ENCODE measurements at regions not wholly inside any gene's neighbourhood (a gene's known extent, or its start where the extent isn't known, plus 50 kb on each side); places are given as distances from the start of the nearest gene placed in this dataset.

- Mint-ChIP-seq H3K9me3 (ENCODE audit: low read depth) (no peaks in the 10 kb centered on the region), H3K4me1 (ENCODE audit: low read depth) (no peaks in the 10 kb centered on the region)
Measured at GRCh38 chr3:75014008-75014407, 399.5 kb upstream of the CNTN3 start.

DNA sequence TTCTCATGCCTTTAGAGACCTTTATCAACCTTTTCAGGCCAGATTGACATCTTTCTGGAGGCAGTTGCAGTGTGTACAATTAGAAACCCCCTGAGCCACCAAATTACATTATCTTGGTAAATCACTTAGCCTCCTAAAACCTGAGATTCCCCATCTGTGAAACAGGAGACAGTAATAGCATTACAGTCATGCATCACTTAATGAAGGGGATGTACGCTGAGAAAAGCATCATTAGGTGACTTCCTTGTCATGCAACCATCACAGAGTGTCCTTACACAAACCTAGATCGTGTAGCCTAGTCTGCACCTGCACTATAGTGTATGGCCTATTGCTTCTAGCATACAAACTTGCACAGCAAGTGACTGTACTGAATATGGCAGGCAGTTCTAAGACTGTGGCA, 400.8 kb upstream of the CNTN3 start:
- TF ChIP-seq CTCF (IDR thresholded peaks at IDR 0.05; ENCODE audit: unreplicated experiment), result no peak
- H3K4me3 Mint-ChIP-seq (ENCODE audit: low read depth), result no peak overlapping the region
- no peak overlapping the region for H3K27ac Mint-ChIP-seq
- H3K9me3 Mint-ChIP-seq (ENCODE audit: low read depth), result no peaks in the 10 kb centered on the region
- peaks cover 8% of the 10 kb centered on the region for H3K4me1 Mint-ChIP-seq (ENCODE audit: low read depth)
- no peak for DNase-seq (ENCODE audit: low spot score, unreplicated experiment)
- peaks cover 7% of the 10 kb centered on the region for H3K27me3 Mint-ChIP-seq
- H3K36me3 Mint-ChIP-seq (ENCODE audit: insufficient read depth), result no peaks in the 10 kb centered on the region

More at GRCh38 chr3:75014008-75014407, 399.5 kb upstream of the CNTN3 start:
- Mint-ChIP-seq H3K27me3 (peaks cover 7% of the 10 kb centered on the region), H3K27ac (no peak overlapping the region), H3K36me3 (ENCODE audit: insufficient read depth) (no peaks in the 10 kb centered on the region), H3K4me3 (ENCODE audit: low read depth) (no peak overlapping the region)
- DNase-seq (ENCODE audit: low spot score, unreplicated experiment), result no peak
- TF ChIP-seq CTCF (IDR thresholded peaks at IDR 0.05; ENCODE audit: unreplicated experiment), result no peak

DNA sequence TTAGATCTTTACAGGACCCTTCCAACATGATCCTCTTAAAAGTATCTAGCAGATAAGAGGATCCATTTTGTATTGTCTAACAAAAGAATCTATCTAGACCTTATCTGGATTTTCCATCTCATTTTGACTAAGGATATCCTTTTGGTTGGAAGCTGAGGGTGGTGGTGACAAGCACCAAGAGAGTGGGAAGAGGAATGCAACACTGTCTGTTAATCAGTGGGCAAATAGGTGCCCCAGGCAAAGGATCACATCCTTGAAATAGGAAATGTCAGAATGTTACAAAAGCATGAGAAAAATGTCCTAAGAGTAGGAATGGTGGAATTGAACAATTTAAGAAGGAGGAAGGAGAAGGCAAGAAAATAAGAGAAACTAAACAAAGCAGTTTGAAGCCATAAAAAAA, 420.7 kb upstream of the CNTN3 start:
- Mint-ChIP-seq H3K9me3 (ENCODE audit: low read depth) (peaks cover 4% of the 10 kb centered on the region), H3K27me3 (no peaks in the 10 kb centered on the region), H3K4me3 (ENCODE audit: low read depth) (no peak overlapping the region), H3K4me1 (ENCODE audit: low read depth) (no peaks in the 10 kb centered on the region), H3K27ac (no peak overlapping the region), H3K36me3 (ENCODE audit: insufficient read depth) (no peaks in the 10 kb centered on the region)
- TF ChIP-seq CTCF (IDR thresholded peaks at IDR 0.05; ENCODE audit: unreplicated experiment), result no peak
- no peak for DNase-seq (ENCODE audit: low spot score, unreplicated experiment)

GRCh38 chr3:75042941-75043340, 428.5 kb upstream of the CNTN3 start:
- peaks cover 19% of the 10 kb centered on the region for H3K9me3 Mint-ChIP-seq (ENCODE audit: low read depth)
- no peak for DNase-seq (ENCODE audit: low spot score, unreplicated experiment)
- H3K27me3 Mint-ChIP-seq, result no peaks in the 10 kb centered on the region

DNA sequence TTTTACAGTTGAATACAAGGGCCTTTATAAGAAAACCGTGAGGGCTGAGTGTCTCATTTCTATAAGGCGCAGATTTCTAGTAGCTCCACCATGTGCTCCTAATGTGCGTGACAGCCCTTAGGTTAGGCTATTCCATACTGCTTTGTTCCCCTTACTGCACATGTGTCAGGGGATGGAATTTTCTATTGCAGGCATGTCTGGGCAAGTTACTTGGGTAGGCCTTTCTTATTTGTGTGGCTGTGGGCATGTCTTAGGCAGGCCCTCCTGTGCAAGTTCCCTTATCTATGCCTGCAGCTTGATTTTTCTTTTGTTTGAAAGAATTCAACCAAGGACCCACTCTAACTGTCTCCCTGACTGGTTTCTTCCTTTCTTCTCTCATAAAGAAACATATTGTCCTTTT, 434.2 kb upstream of the CNTN3 start:
- Mint-ChIP-seq H3K4me3 (ENCODE audit: low read depth) (no peak overlapping the region), H3K9me3 (ENCODE audit: low read depth) (peaks cover 11% of the 10 kb centered on the region), H3K36me3 (ENCODE audit: insufficient read depth) (peaks cover 1% of the 10 kb centered on the region), H3K27ac (no peak overlapping the region), H3K27me3 (no peaks in the 10 kb centered on the region), H3K4me1 (ENCODE audit: low read depth) (no peaks in the 10 kb centered on the region)
- no peak for TF ChIP-seq CTCF (IDR thresholded peaks at IDR 0.05; ENCODE audit: unreplicated experiment)
- DNase-seq (ENCODE audit: low spot score, unreplicated experiment), result no peak

More at GRCh38 chr3:75042941-75043340, 428.5 kb upstream of the CNTN3 start:
- H3K4me3 Mint-ChIP-seq (ENCODE audit: low read depth), result no peak overlapping the region
- no peak overlapping the region for H3K27ac Mint-ChIP-seq
- no peaks in the 10 kb centered on the region for H3K4me1 Mint-ChIP-seq (ENCODE audit: low read depth)
- TF ChIP-seq CTCF (IDR thresholded peaks at IDR 0.05; ENCODE audit: unreplicated experiment), result no peak
- H3K36me3 Mint-ChIP-seq (ENCODE audit: insufficient read depth), result no peaks in the 10 kb centered on the region
